ENCODE measurements at regions not wholly inside any gene's neighbourhood (a gene's known extent, or its start where the extent isn't known, plus 50 kb on each side); places are given as distances from the start of the nearest gene placed in this dataset.

DNA sequence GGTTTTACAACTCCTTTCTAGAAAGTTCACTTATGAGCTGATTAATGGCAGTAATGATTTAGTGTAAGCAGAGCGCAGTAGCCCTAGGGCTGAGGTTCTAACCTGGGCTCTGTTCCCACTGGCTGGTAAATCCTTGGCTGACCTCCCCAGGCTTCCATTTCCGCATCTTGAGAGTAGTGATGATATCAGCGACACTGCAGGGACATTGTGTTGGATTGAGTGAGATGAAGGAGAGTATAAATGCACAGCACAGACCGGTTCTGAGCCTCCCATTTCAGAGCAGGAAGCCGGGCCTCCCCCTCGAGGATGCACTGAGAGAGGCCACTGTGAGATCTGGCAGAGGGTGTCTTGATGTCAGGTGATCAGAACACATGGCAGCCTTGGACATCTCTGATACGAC, 477.2 kb upstream of the SULF2 start:
- DNase-seq: no peak

DNA sequence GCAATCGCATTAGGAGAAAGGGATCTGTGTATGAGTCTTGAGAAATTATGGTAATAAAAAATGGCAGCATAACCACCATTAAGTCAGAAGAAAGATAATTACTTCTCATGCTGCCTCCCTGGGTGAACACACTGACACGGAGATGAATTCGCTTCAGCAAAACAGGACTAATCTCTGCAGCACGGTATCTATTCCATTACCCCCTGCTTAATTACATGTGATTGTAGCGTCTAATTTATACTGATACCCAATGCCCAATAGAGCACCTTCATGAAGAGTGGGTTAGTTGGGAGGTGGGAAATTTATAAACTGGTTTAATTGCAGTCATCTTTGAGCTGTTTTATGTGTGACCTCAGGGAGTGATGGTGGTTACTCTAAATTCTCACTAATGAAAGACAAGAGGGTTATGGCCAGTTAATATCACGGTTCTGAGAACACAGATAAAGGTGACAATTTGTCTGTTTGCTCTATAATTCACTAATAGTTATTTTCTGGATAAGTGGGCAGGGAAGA, 476.2 kb upstream of the SULF2 start:
- no peak for DNase-seq

- DNase-seq: no peak
Measured at GRCh38 chr20:48260129-48260756, 475.0 kb upstream of the SULF2 start.

GRCh38 chr20:48259456-48259855, 474.2 kb upstream of the SULF2 start:
- DNase-seq: no peak

GRCh38 chr20:48257833-48258232, 472.6 kb upstream of the SULF2 start:
- DNase-seq: no peak

GRCh38 chr20:48247961-48248360, 462.7 kb upstream of the SULF2 start:
- no peak for DNase-seq

DNA sequence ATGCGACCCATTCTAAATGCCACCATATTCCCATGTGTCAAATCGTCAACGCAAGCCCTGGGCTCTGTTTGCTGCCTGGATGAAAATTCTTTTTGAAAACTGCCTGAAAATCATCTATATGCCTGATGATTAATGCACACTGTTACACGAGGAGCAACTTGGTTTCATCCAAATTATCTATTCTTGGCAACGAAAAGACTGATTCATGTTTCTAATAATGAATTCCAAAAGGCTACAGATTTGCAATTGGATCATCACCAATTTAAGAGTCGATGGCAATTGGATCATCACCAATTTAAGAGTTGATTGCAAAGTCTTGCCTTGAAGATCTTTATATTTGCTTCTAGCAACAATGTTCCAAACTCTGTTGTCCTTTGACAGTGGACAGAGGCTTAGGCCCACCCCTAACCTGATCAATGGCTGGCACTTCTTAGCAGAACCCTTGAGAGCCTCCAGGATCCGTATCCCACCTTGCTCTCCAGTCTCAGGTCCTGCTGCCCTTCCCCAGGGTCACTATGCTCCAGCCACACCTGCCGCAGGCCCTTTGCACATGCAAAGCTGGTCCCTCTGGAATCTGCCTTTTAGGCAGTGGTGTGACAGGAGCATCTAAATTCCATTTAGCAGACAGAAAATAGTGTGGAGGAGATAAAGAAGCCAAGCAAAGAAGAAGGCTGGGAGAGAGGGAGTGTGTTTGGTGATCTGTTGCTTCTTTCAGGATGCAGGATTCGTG, 460.9 kb upstream of the SULF2 start:
- no peak for DNase-seq

- no peak for DNase-seq
Measured at GRCh38 chr20:48242623-48243022, 457.3 kb upstream of the SULF2 start.

GRCh38 chr20:48241482-48241881, 456.2 kb upstream of the SULF2 start:
- DNase-seq: no peak

DNA sequence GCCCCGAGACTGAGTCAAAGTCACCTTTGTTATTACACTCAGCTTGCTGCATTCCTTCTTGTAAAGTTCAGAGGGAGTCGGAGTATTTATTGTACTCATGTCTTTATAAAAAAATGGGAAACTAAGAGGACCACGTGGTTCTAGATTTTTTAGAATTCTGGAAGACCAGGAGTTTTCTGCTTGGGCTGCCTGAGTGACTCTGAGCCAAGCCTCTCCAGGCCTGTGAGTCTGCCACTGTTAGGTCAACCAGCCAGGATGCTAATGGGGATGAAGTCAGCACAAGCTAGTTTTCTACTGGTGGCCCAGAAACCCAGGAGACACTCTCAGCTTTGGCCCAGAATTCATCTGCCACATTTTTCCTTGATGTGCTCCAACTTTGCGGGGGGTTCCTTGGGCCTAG, 453.5 kb upstream of the SULF2 start:
- no peak for DNase-seq

GRCh38 chr20:48238326-48238725, 453.0 kb upstream of the SULF2 start:
- no peak for DNase-seq

- no peak for DNase-seq
Measured at GRCh38 chr20:48236000-48236970, 451.0 kb upstream of the SULF2 start.

DNA sequence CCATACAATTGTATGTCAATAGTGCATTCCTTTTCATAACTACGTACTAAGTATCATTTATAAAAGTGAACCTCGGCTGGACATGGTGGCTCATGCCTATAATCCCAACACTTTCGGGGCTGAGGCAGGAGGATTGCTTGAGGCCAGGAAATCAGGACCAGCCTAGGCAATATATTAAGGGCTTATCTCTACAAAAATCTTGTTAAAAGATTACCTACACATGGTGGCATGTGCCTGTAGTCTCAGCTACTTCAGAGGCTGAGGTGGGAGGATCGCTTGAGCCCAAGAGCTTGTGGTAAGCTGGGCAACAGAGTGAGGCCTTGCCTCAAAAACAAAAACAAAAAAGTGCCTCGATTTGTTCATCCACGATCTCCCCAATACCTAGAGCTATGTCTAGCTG, 449.7 kb upstream of the SULF2 start:
- no peak for DNase-seq

GRCh38 chr20:48231253-48231930, 446.1 kb upstream of the SULF2 start:
- DNase-seq: no peak

DNA sequence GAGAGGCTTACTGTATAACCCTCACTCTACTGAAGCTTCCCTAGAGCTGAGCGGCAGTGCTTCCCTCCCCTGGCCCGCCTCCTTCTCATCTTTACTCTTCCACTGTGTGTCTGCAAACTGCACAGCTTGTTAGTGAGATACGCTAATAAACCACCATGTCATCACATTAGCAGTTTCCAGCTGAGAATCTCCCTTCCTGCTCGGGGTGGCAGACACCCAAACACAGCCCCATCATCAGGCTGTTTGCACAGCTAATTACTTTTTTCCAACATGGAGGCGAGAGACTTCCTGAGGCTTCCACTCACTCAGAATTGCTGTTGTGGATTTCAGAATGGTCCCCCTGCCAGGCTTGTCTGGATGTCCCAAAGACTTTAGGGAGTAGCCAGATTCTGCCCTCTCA, 444.9 kb upstream of the SULF2 start:
- DNase-seq: no peak

- DNase-seq: no peak
Measured at GRCh38 chr20:48227381-48227780, 442.1 kb upstream of the SULF2 start.

DNA sequence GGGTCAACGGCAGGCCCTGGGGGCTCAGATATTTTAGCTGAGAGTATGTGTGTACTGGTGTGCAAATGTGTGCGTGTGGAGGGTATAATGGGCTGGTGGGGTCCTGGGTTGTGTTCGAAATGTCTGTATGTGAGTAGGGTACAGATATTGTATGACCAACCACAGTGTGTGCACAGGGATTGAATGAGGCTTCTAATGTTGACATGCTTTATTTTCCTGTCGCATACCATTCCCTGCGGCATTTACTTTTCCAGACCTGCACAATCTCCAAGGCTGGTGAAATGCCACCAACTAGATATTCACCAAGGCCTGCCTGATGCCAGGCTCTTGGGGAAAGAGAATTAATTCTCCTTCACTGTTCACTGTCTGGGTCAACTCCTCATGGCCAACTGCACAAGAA, 441.4 kb upstream of the SULF2 start:
- no peak for DNase-seq

- DNase-seq: no peak
Measured at GRCh38 chr20:48224533-48225050, 439.3 kb upstream of the SULF2 start.

DNA sequence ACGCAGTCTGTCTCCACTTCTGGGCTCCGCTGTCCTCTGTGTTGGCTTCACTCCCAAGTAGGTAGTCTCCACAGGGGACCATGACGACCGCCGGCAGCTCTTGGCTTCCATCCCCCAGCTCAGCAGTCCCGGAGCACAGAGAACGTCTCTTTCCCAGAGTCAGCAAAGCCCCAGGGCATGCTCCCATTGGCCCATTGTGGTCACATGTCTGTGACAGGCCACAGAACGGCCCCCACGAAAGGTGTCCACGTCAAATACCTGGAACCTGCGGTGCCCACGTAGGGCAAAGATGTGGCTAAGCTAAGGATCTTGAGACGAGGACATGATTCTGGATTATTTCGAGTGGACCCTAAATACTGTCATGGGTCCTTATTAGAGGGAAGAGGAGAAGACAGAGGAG, 438.4 kb upstream of the SULF2 start:
- DNase-seq: no peak

GRCh38 chr20:48222595-48223180, 437.4 kb upstream of the SULF2 start:
- DNase-seq: no peak

DNA sequence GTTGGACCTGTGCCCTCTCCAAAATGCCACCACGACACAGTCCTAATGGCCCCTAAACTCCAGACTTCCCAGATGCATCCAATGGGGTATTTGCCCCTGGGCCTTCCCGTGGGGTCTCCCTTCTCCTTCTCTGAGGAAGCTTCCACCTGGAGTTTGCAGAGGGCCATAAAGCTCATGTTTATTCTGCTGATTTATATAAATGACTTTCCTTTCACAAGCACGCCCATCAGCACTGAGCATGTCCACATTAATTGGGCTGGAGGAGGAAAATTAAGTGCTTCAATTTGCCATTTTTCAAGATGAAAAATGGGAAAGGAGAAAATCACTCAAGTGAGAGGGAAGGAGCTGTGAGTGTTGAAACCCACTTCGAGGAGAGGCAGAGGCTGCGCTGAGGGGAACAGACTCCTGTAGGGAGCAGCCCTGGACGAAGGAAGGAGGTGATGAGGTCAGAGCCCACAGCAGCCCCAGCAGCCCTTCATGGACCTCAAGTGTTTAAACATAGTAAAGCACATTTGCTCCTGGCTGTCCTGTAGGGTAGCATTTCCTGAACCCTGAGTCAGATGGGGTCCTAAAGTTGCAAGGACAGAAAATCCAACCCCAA, 434.9 kb upstream of the SULF2 start:
- DNase-seq: no peak

DNA sequence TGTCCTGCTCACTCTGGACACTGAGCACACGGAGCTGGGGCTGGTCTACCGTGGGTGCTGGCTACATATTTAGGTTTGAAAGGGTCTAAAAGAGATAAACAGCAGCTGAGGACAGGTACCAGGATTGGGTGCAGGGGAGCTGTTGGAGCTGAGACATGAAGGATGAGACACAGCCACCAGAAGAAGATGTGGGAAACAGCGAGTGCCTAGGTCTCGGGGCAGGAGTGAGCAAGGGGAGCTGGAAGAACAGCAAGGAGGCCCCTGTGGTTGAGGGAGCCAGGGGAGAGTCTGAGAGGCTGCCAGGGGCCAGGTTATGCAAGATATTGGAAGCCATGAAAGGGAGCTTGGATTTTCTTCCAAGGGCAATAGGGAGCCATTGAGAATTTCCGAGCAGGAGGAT, 434.0 kb upstream of the SULF2 start:
- no peak for DNase-seq
